HG03175 (cell line): ENCODE measurements at regions not wholly inside any gene's neighbourhood (a gene's known extent, or its start where the extent isn't known, plus 50 kb on each side); places are given as distances from the start of the nearest gene placed in this dataset.
"Not testable (repeated sequence)": the region's sequence is repeated elsewhere in the genome, so short reads cannot be mapped to it uniquely, and the experiment has no call there.

Experiments
- ATAC-seq: cut with Tn5 transposase; IDR thresholded peaks from one replicate; pipeline ENCODE4 v1.9.1; 2021; ENCODE audit warnings: mild to moderate bottlenecking, moderate library complexity; ENCODE audit not compliant: unreplicated experiment

DNA sequence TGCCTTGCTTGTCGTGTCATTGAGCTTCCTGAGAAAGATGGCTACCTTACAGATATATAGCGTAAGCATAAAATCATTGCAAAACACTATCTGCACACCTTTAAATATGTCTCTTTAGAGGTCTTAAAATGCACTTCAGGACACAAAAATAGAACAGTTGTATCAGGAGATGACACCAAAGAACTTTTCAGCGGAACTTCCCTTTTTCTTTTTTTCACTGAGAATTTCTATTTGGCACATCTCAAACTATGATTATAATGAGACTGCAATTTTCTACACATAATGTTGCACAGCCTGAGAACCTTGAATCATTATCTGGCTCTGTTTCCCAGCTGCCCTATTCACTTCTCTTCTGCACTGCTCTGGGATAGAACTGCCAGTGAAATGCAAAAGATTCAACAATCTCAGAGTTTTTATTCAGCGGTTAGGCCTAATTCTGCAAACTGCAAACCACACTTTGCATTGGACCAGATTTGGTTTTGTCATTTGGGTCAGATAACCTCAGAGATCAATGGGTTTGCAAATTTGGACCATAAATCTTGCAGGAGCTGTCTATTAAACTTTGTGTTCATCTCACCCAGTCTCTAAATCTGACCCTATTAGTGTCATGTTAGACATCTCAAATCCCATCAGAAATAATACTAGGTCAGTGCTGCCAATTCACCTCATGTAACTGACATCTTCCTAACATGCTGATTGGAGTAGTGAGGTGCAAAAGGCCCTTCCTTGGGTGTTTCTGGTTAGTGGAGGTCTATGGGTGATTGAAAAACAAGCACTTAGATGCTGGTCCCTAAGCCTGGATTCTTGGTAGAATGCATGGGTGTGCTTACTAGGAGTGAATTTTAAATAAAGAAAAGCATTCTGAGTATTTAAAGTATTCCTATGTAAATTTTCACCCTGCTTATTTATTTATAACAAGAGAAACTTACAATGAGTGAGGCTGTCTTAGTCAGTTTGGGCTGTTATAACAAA is 382.7 kb downstream of the UTRN start:
- ATAC-seq = no peak

DNA sequence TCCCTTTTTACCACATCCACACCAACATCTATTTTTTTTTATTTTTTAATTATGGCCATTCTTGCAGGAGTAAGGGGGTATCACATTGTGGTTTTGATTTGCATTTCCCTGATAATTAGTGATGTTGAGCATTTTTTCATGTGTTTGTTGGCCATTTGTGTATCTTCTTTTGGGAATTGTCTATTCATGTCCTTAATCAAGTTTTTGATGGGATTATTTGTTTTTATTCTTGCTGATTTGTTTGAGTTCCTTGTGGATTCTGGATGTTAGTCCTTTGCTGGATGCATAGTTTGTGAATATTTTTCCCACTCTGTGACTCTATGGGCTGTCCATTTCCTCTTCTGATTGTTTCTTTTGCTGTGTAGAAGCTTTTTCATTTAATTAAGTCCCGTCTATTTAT is 385.1 kb downstream of the UTRN start:
- ATAC-seq = not testable (repeated sequence)

DNA sequence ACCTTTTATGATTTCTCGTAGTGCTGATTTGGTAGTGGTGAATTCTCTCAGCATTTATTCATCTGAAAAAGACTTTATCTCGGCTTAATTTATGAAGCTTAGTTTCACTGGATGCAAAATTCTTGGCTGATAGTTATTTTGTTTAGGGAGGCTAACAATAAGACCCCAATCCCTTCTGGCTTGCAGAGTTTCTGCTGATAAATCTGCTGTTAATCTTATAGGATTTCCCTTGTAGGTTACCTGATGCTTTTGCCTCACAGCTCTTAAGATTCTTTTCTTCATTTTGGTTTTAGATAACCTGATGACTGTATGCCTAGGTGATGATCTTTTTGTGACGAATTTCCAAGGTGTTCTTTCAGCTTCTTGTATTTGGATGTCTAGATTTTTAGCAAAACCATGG is 388.7 kb downstream of the UTRN start:
- ATAC-seq = no peak

DNA sequence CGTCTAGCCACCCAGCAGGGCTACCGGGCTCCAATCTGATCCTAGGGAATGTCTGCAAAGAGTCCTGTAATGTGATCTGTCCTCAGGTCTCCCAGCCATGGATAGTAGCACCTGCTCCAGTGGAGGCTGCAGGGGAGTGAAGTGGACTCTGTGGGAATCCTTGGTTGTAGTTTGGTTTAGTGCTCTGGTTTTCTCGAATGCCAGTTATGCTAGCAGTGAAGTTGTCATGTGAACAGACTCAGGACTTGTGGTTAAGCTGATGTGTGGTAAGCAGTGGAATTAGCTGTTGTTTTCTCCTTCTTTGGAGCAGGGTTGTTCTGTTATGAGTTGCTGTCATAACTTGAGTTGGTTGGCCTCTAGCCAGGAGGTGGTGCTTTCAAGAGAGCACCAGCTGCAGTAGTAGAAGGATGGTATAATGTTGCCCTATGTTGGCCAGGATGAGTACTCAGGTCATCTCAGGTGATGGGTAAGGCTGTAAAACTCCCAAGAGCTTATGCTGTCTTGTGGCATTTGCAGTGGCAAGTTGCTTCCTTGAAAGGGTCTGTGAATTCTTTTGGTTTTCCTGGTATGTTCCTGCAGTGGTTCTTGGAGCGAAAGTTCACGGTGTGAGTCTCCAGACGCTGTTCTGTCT is 390.2 kb downstream of the UTRN start:
- peak; percentile 43 for ATAC-seq

DNA sequence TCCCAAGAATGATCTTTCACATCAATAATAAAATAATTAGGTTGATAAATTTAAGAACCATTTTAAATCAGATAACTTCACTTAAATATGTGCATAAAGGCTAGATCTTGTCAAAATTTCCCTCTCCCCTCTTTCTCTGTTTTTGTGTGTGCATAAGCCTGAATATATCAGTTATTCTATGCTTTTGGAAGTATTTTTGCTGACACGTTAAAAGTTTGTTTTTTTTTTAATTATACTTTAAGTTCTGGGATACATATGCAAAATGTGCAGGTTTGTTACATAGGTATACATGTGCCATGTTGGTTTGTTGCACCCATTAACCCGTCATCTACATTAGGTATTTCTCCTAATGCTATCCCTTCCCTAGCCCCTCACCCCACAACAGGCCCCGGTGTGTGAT is 391.2 kb downstream of the UTRN start:
- not testable (repeated sequence) for ATAC-seq

DNA sequence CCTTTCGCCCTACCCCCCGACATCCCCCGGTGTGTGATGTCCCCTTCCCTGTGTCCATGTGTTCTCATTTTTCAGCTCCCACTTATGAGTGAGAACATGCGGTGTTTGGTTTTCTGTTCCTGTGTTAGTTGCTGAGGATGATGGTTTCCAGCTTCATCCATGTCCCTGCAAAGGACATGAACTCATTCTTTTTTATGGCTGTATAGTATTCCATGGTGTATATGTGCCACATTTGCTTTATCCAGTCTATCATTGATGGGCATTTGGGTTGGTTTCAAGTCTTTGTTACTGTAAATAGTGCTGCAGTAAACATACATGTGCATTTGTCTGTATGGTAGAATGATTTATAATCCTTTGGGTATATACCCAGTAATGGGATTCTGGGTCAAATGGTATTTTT is 392.1 kb downstream of the UTRN start:
- not testable (repeated sequence) for ATAC-seq

DNA sequence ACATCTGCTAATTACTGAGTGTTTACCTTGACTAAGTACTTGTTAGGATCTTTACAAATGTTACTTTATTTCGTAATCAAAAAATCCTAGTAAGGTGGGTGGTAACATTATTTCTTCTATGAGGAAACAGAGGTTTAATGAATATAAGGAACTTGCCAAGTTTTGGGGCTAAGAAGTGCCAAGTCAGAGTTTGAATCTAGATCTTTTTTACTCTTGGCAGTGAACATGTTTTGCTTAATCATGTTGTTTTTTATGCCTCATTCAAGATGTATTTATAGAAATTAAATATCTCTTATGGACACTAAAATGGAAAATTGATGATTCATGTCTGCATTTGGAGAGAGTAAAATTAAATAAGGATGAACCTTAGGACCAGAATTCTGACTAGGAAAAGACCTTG is 393.7 kb downstream of the UTRN start:
- ATAC-seq = no peak

DNA sequence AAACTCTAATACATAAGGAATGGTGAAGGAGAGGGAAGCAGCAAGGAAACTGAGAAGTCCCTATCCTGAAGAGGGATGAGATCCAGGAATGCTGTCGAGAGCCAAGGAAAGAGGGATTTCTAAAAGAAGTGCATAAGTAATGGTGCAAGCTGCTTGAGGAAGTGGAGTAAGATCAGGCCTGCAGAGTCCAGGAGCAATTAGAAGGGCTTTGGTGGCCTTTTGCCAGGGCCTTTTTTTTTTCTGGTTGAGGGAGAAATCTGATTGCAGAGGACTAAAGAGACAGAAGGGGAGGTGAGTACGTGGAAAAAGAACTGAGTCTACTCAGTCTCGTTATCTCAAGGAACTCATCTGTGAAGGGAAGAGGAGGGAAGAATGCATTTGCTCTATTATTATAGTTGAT is 396.2 kb downstream of the UTRN start:
- no peak for ATAC-seq

DNA sequence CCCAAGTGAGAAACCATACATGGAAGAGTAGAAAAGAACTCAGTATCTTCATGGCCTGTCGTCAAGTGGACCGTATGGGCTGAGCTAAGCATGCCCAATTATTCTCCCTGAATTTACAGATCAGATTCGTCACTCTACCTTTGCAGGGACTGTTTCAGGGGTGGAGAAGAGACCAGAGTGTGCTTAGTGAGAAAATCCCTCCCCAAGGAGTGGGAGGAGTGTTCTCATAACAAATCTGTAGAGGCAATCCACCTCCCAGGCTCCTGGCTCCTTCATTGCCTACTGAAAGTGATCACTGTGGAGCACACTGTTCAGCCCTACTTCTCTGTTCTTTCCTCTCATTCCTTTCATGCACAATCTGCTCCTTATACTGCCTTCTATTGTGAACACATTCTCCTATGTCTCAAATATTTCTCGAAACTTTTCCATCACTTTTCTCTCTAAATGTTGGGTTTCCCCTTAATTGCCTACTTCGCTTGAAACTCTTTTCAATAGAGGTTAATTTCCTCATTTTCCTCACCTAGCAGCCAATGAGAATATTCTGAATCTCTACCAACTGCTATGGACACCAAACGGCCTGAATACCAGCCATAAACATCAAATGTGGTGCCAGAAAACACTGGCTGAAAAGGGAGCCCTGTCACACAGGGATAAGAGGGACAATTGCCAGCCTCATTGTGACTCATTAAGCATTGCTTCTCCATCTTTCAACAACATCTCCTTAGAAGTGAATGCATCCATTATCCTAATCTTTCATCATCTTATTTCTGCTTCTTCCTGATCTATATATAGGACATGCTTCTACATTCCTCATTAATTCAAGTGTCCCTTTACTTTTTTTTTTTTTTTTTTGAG is 398.3 kb downstream of the UTRN start:
- no peak for ATAC-seq

DNA sequence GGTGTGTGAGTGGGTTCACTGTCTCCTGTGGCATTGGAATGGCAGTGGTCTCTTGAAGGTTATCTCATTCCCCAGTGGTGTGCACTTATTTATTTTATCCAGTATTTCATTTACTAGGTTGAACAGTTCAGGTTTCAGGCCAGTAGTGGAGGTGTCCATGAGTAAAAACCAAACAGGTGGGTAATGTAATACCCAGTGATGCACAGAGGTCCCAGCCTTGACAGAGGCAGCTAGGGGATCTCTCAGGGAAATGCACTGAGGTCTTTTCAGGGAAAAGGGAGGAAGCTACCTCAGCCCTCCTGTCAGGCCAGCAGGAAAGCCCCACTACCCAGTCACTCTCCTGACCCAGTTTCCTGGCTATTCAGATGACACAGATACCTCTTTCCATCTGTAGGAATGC is 403.6 kb downstream of the UTRN start:
- ATAC-seq = no peak

DNA sequence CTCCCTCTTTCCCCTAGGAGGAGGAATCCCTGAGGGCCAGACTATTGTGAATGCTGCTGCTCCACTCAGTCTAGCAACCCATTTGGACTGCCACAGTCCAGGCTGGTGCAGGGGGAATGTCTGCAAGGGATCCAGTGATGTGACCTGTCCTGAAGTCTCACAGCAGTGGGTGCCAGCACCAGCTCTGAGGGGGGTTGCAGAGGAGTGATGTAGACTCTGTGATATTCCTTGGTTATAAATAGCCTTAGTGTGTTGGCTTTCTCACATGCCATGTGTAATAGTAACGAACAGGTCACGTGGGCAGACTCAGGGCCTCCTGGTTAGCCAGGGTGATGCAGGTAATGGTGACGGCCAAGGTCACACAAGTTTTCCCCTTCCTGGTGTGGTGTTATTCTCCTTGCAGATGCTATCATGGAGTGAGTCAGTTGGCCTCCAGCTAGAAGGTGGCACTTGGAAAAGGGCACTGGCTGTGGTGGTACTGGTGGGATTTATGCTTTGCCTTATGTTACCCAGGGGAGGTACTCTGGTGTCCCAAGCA is 404.4 kb downstream of the UTRN start:
- no peak for ATAC-seq

DNA sequence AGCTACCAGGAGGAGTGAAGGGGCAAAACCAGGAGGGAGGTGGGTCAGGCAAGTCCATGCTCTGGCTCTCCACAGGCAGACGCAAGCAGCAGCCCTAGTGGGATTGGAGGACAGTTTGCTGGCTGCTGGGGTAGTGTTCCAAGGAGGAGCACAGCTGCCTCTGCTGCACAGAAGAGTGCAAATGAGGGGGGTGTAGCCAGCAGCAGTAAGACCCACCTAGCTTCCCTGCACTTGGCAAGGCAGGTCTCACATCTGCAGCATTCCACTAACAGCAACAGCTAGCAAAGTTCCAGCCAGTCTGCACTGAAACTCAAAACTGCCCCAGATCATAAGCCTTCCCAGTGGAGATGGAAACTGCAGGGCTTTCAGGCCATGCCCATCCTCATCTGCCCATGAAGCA is 405.0 kb downstream of the UTRN start:
- no peak for ATAC-seq

DNA sequence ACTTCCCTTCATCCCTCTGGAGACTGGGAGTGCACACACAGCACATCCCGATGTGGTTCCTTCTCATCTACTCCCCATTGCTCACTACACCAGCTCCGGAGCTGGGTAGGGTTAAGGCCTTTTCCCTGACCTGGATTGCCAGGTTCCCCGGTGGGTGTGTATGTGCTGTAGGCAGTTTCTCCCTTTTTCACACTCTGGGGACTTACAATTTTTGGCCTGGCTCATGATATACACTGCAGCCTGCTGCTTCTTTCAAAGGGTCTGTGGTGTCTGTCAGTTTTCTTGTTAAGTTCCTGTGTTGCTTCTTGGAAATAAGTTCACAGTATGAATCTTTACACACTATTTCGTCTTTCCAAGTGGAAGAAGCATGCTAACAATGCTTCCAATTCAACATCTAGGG is 405.5 kb downstream of the UTRN start:
- no peak for ATAC-seq

DNA sequence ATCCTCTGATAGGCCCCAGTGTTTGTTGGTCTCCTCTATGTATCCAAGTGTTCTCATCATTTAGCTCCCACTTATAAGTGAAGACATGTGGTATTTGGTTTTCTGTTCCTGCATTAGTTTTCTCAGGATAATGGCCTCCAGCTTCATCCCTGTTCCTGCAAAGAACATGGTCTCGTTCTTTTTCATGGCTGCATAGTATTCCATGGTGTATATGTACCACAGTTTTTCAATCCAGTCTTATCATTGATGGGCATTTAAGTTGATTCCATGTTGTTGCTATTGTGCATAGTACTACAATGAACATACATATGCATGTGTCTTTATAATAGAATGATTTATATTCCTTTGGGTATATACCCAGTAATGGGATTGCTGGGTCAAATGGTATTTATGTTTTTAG is 406.9 kb downstream of the UTRN start:
- ATAC-seq = not testable (repeated sequence)

DNA sequence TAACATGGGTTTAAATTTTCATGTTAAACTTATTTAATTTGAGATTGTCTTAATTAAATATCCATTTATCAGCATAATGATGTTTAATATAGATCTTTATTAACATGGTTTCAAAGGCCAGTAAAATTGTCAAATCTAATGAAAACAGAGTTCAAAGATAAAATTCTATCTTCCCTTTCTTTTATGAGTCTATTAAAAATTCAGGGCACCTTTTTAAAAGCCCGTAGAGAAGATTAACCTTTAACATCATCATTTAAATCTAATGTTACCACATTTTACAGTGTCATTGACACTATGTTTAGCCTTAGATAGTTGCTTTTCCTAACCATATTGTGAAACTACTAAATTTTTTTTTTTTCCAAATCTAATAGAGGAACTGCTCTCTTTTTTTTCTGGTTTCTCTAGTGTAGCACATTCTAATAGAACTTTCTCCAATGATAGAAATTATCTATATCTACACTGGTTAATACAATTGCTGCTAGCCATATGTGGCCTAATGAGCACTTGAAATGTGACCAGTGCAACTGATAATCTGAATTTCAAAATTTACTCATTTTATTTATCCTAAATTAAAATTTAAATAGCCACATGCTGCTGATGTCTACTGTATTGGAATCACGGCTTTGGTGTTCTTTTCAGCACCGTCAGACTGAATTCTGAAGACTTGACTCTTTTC is 410.9 kb downstream of the UTRN start:
- ATAC-seq = no peak

DNA sequence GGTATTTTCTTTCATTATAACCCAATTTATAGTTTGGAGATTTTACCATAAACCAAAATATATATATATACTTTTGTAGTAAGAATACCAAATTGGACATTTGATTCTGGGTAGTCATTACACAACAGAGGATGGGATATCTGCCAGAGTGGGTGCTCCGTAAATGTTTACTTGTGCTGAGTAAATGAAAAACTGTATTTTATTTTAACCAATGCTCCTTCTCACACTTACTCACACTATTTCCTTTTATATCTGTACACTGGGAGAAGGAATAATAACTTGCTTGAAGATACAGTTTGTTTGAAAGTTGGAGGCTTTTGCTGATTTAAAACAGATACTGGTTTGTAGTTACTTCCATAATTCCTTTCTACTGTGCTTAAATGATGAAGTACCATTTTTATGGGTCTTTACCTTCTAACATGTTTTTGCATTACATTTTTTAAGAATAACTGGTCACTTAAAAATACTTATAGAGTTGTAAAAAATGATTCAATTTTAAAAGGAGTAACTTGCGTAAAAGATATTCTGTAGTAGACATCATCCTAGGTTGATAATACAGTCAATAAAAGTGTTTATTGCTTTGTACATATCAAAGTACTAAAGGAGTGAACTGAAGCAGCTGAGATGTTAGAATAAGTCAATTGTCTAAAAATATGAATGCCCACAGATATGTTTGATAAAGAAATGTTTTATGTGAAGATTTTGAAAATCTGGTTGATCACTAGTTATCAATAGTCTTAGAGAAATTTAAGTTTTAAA is 411.7 kb downstream of the UTRN start:
- ATAC-seq = no peak

DNA sequence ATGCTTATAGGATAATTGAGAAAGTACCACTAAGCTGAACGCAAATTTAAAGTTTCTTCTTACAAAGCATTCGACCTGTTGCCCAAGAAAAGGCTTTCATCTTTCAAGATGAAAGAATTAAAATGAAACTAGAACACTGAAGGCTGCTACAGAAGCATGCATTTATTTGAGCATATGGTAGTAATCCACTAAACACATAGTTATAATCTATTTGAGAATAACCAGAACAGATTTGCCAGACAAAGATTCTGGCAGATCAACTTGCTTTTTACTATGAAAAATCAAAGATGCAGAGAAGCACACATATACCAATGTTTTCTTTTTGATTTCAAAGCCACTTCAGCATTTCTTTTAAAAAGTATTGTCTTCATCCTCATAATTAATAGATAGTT is 412.2 kb downstream of the UTRN start:
- no peak for ATAC-seq

DNA sequence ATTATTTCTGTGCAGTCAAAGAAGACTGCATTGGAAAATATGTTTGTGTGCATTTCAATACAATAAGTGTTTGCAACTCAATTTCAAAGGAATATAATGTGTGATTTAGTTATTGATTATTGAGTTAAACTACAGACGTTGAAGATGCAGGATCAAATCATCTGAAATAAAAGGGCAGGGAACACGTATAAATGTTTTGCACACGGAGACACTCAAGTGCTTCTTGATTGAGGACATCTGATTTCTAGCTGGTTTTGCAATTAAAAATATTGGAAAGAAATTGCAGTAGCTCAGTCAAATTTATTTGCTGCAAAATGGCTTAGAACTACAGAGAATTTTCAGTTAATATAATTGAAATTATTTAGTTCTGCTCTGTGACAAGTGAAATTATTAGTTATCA is 412.7 kb downstream of the UTRN start:
- no peak for ATAC-seq

DNA sequence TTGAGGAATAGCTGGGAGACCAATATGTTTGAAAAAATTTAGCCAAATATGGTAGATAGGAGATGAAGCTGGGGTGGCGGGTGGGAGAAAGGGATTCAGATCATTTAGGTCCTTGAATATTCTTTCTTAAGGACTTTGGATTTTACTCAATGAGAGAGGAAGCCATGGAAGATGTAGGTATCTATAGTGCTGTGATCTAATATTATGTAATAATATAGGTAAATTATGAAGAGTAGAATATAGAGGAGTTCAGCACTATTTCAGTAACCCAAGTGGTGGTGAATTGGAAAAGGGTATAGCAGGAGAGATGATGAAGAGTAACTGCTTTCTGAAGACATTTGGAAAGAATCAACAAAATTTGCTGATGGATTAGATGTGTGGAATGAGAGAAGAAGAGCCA is 417.6 kb downstream of the UTRN start:
- no peak for ATAC-seq

DNA sequence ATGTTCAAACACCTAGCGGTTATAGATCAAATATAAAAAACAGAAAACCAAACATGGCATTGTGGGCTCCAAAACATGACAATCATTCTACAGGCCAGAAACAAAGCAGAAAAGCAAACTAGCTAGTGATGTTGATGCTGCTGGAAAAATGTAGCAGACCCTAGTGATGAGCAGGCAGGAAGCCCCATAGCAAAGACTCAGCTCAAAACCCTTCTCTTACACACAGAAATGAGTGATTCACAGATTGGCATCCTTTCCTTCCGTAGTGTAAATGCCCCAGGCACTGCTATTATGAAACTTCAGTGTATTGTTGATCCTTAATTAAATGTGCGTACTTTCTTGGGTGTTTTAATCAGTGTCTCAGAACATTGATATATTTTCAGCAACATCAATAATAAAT is 425.1 kb downstream of the UTRN start:
- ATAC-seq = no peak
